ENCODE measurements at regions not wholly inside any gene's neighbourhood (a gene's known extent, or its start where the extent isn't known, plus 50 kb on each side); places are given as distances from the start of the nearest gene placed in this dataset.

DNA sequence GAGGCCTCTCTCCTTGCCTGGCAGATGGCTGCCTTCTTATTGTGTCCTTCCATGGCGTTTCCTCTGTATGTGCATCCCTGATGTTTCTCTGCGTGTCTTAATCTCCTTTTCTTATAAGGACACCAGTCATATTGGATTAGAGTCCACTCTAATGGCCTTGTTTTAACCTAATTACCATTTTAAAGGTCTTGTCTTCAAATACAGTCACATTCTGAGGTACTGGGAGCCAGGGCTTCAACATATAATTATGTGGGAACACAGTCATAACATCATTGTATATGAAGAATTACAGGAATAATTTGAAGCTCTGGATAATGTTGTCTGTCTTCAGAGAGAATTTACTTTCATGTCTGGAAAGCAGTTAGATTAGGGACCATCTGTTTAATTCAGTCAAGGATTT lies 56.4 kb upstream of the PTGFR start:
- H3K4me3 ChIP-seq (ENCODE audit: low read length) = no peak overlapping the region
- no peak overlapping the region for H3K9ac ChIP-seq (ENCODE audit: low read length)
- H3K9me3 ChIP-seq (ENCODE audit: control insufficient read depth, low read depth, low read length) = peaks cover 2% of the 10 kb centered on the region
- no peaks in the 10 kb centered on the region for H3K27me3 ChIP-seq (ENCODE audit: control insufficient read depth, insufficient read depth, low read length)
- H3K27ac ChIP-seq (ENCODE audit: low read length) = no peak overlapping the region
- no peaks in the 10 kb centered on the region for H3K4me1 ChIP-seq (ENCODE audit: control insufficient read depth, low read depth, low read length)
- no peaks in the 10 kb centered on the region for H3K36me3 ChIP-seq (ENCODE audit: control insufficient read depth, low read depth, low read length)

DNA sequence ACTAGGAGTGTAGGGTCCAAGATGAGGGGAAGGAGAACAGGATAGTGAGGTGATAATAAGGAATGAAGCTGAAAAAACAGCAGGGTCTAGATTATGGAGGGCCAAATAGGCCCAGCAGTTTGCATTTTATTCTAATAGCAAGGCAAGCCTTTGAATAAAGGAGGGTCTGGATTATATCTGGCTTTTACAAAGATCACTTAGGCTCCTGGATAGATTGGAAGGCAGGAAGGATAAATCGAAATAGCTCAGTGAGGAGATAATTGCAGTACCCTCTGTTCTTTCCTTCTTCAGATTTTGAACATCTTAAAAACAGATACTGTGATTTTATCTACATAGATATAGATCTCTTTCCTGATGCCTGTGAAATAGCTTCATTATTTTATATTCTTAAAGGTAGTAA lies 53.8 kb upstream of the PTGFR start:
- Histone ChIP-seq H3K36me3 (ENCODE audit: control insufficient read depth, low read depth, low read length) (no peaks in the 10 kb centered on the region), H3K27ac (ENCODE audit: low read length) (no peak overlapping the region), H3K4me3 (ENCODE audit: low read length) (no peak overlapping the region), H3K4me1 (ENCODE audit: control insufficient read depth, low read depth, low read length) (no peaks in the 10 kb centered on the region), H3K9ac (ENCODE audit: low read length) (no peak overlapping the region), H3K9me3 (ENCODE audit: control insufficient read depth, low read depth, low read length) (peaks cover 2% of the 10 kb centered on the region), H3K27me3 (ENCODE audit: control insufficient read depth, insufficient read depth, low read length) (no peaks in the 10 kb centered on the region)

DNA sequence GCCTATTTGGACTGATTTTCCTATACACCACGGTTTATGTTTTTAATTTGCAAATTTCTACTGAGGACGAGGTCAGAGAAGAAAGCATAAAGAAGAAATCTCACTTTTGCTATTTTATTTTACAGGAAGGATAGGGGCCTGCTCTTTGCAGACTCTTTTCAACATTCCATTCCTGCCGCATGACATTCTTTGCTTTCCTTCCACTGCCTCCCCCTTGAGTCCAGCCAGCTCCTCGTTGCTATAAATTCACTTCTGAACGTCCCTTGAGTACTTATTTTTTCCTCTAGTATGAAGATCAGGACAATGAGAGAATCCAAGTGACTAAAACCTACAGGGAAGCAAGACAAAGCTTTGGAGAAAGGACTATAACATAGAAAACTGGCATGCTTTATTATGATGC lies 53.4 kb upstream of the PTGFR start:
- H3K9me3 ChIP-seq (ENCODE audit: control insufficient read depth, low read depth, low read length) = peaks cover 2% of the 10 kb centered on the region
- H3K9ac ChIP-seq (ENCODE audit: low read length) = no peak overlapping the region
- H3K36me3 ChIP-seq (ENCODE audit: control insufficient read depth, low read depth, low read length) = no peaks in the 10 kb centered on the region
- no peaks in the 10 kb centered on the region for H3K4me1 ChIP-seq (ENCODE audit: control insufficient read depth, low read depth, low read length)
- no peaks in the 10 kb centered on the region for H3K27me3 ChIP-seq (ENCODE audit: control insufficient read depth, insufficient read depth, low read length)
- H3K4me3 ChIP-seq (ENCODE audit: low read length) = no peak overlapping the region
- H3K27ac ChIP-seq (ENCODE audit: low read length) = no peak overlapping the region

DNA sequence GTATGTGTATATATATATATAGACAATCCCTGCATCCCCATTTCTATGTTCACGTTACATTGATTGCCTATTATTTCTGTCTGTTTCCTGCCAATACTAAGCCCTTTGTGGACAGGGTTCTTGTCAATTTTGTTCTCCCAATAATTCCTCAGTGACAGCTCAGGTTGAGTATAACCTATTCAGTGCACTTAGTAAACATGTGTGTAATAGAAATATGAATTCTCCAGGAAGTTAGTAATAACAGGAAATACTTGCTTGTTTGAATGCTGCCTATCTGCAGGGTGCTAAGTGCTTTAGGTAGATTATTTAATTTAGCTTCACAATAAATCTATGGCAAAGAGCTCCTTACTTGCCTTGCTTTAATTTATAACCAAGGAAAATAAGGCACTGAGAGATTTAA lies 52.8 kb upstream of the PTGFR start:
- Histone ChIP-seq H3K9ac (ENCODE audit: low read length) (no peak overlapping the region), H3K4me1 (ENCODE audit: control insufficient read depth, low read depth, low read length) (no peaks in the 10 kb centered on the region), H3K36me3 (ENCODE audit: control insufficient read depth, low read depth, low read length) (no peaks in the 10 kb centered on the region), H3K9me3 (ENCODE audit: control insufficient read depth, low read depth, low read length) (peaks cover 2% of the 10 kb centered on the region), H3K27ac (ENCODE audit: low read length) (no peak overlapping the region), H3K4me3 (ENCODE audit: low read length) (no peak overlapping the region), H3K27me3 (ENCODE audit: control insufficient read depth, insufficient read depth, low read length) (no peaks in the 10 kb centered on the region)

DNA sequence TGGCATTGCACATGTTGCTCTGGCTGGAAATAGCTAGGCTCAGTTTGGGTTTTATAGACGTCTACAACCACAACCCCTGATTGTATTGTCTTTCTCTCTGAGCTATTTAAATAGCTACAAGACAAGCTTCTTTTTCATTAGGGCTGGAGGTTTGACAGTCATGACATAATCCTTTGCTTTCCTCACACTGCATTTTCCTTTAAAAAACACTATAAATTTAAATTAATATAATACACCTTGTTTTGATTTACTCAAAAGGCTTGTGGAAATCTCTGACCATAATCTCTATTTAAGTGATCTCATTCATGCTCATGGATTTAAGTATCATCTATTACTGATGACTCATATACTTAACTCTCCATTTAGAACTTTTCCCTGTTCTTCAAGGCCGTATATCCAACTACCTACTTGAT lies 50.4 kb upstream of the PTGFR start:
- no peak overlapping the region for H3K4me3 ChIP-seq (ENCODE audit: low read length)
- H3K9me3 ChIP-seq (ENCODE audit: control insufficient read depth, low read depth, low read length) = no peaks in the 10 kb centered on the region
- no peak overlapping the region for H3K27ac ChIP-seq (ENCODE audit: low read length)
- no peaks in the 10 kb centered on the region for H3K27me3 ChIP-seq (ENCODE audit: control insufficient read depth, insufficient read depth, low read length)
- no peaks in the 10 kb centered on the region for H3K36me3 ChIP-seq (ENCODE audit: control insufficient read depth, low read depth, low read length)
- H3K9ac ChIP-seq (ENCODE audit: low read length) = no peak overlapping the region
- H3K4me1 ChIP-seq (ENCODE audit: control insufficient read depth, low read depth, low read length) = no peaks in the 10 kb centered on the region
